OCI-LY7 (cell line): ENCODE measurements at regions not wholly inside any gene's neighbourhood (a gene's known extent, or its start where the extent isn't known, plus 50 kb on each side); places are given as distances from the start of the nearest gene placed in this dataset.

Experiments used
- EZH2phosphoT487 ChIP-seq: fragments of 200-600 bp; sonication (generic); IDR thresholded peaks from 2 replicates; pipeline ENCODE4 v1.6.1; 2018; ENCODE audit warnings: low read depth, borderline replicate concordance, mild to moderate bottlenecking, mixed run types, antibody characterized with exemption, low read length, moderate library complexity, mixed read lengths
- TF ChIP-seq, protein P1 (sequence below): fragments of 200-600 bp; sonication (generic); conservative IDR thresholded peaks from 2 replicates; pipeline ENCODE4 v1.5.1; 2014; ENCODE audit warnings: mild to moderate bottlenecking, antibody characterized with exemption, low read length, moderate library complexity, mixed read lengths

DNA sequence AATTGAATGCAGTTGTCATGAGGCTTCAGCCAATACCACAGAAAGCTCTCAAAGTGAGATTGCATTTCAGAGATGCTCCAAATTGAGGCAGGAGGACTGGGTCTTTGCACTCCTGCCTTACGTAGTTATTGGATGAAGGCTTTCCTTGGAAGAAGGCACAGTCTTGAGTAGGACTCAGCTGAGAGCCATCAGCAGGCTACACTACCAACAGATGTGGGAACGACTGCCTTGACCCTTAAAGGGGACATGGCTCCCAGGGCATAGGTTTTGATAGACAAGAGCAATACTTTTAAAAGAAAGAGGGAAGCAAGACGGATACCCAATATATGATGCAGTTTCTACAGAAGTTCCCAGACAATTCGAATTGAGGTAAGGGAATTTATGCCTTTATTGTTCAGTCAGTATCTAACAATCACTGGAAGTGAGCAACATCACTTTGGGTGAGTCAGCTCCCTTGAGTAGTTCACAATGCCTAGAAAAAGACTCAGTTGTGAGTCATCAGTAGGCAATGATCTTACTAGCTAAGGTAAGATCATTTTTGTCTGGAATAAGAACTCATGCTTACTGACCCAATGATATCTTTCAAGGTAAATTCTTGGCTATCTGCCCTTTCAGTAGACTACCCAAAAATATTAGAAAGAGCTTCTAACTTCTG is 390.8 kb downstream of the GJA1 start:
- TF ChIP-seq, protein P1, sequence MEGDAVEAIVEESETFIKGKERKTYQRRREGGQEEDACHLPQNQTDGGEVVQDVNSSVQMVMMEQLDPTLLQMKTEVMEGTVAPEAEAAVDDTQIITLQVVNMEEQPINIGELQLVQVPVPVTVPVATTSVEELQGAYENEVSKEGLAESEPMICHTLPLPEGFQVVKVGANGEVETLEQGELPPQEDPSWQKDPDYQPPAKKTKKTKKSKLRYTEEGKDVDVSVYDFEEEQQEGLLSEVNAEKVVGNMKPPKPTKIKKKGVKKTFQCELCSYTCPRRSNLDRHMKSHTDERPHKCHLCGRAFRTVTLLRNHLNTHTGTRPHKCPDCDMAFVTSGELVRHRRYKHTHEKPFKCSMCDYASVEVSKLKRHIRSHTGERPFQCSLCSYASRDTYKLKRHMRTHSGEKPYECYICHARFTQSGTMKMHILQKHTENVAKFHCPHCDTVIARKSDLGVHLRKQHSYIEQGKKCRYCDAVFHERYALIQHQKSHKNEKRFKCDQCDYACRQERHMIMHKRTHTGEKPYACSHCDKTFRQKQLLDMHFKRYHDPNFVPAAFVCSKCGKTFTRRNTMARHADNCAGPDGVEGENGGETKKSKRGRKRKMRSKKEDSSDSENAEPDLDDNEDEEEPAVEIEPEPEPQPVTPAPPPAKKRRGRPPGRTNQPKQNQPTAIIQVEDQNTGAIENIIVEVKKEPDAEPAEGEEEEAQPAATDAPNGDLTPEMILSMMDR: no peak
- no peak for TF ChIP-seq EZH2phosphoT487
